Mucosa of descending colon (tissue), 3 donors: ENCODE measurements at regions not wholly inside any gene's neighbourhood (a gene's known extent, or its start where the extent isn't known, plus 50 kb on each side); places are given as distances from the start of the nearest gene placed in this dataset.

Experiments used
- ATAC-seq: fragments of 200-7000 bp; cut with Tn5 transposase; one replicate; pipeline ENCODE4 v1.9.1; 2020; ENCODE audit warnings: mild to moderate bottlenecking, moderate library complexity
- DNase-seq, 3 donors: peaks; one replicate each; pipeline ENCODE4 v3.0.0-alpha.2; 2020
- H3K36me3 ChIP-seq: fragments of 200-600 bp; one replicate; pipeline ENCODE4 v1.8.0; 2021; ENCODE audit warnings: low read depth, mild to moderate bottlenecking
- H3K4me1 ChIP-seq: fragments of 200-600 bp; one replicate; pipeline ENCODE4 v1.8.0; 2021; ENCODE audit warnings: low read depth, mild to moderate bottlenecking
- H3K4me3 ChIP-seq: fragments of 200-600 bp; one replicate; pipeline ENCODE4 v1.8.0; 2021; ENCODE audit warnings: mild to moderate bottlenecking
- H3K9me3 ChIP-seq: fragments of 200-600 bp; one replicate; pipeline ENCODE4 v1.8.0; 2021; ENCODE audit warnings: mild to moderate bottlenecking
- intact Hi-C, 2 donors: fragments of 100-400 bp; cut with DNase I in 1 of 2; cut with micrococcal nuclease in 1 of 2; formaldehyde crosslinking; loops; one replicate each; pipeline versions ENCODE4 v1.11.0 to v1.11.1; 2022; cut with DNase I, micrococcal nuclease
- TF ChIP-seq, protein P1 (sequence below): fragments of 200-600 bp; IDR thresholded peaks from one replicate; pipeline ENCODE4 v1.8.0; 2022; ENCODE audit warnings: antibody characterized with exemption, mild to moderate bottlenecking
- donor health status: DM: no; HTN: no; CAD: no; lungs with moderate emphysema.
- donor health status: DM: no; HTN: no; CAD: no.
- donor health status: DM: no; HTN: yes; CAD: no.

- no peak for ATAC-seq
- no peaks in the 10 kb centered on the region for H3K36me3 ChIP-seq
- intact Hi-C loops: no loop called here
Observed at GRCh38 chr5:57664700-57665099, 182.1 kb upstream of the ACTBL2 start.

GRCh38 chr5:57663466-57663865, 180.9 kb upstream of the ACTBL2 start:
- Histone ChIP-seq H3K4me1 (no peaks in the 10 kb centered on the region), H3K9me3 (no peaks in the 10 kb centered on the region), H3K36me3 (no peaks in the 10 kb centered on the region), H3K4me3 (no peak overlapping the region)
- DNase-seq (no peak), ATAC-seq (no peak)
- TF ChIP-seq, protein P1, sequence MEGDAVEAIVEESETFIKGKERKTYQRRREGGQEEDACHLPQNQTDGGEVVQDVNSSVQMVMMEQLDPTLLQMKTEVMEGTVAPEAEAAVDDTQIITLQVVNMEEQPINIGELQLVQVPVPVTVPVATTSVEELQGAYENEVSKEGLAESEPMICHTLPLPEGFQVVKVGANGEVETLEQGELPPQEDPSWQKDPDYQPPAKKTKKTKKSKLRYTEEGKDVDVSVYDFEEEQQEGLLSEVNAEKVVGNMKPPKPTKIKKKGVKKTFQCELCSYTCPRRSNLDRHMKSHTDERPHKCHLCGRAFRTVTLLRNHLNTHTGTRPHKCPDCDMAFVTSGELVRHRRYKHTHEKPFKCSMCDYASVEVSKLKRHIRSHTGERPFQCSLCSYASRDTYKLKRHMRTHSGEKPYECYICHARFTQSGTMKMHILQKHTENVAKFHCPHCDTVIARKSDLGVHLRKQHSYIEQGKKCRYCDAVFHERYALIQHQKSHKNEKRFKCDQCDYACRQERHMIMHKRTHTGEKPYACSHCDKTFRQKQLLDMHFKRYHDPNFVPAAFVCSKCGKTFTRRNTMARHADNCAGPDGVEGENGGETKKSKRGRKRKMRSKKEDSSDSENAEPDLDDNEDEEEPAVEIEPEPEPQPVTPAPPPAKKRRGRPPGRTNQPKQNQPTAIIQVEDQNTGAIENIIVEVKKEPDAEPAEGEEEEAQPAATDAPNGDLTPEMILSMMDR: no peak
- intact Hi-C loops: no loop called here

More at GRCh38 chr5:57664700-57665099, 182.1 kb upstream of the ACTBL2 start:
- TF ChIP-seq, protein P1: no peak
- no peak for DNase-seq
- Histone ChIP-seq H3K9me3 (no peaks in the 10 kb centered on the region), H3K4me1 (no peaks in the 10 kb centered on the region), H3K4me3 (no peak overlapping the region)

DNA sequence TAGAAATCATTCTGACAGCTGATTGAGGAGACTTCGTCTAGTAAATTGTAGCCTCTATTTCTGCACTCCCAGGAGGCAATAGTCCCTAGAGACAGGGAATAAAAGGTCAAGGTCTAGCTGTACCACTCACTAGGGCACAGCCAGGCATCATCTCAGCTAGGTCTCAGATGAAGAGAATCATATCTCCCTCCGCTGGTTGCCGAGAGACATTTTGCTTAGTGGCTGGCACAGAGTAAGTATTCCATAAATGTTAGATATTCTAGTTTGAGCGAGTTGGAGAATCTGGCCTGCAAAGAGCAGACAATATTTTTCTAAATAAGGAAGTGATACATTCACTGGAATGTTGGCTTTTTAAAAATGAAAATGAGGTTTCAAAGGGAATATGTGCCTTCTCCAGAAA, 180.4 kb upstream of the ACTBL2 start:
- TF ChIP-seq, protein P1: no peak
- Histone ChIP-seq H3K9me3 (no peaks in the 10 kb centered on the region), H3K36me3 (no peaks in the 10 kb centered on the region), H3K4me3 (no peak overlapping the region), H3K4me1 (no peaks in the 10 kb centered on the region)
- ATAC-seq (no peak), DNase-seq (no peak)
- intact Hi-C loops: no loop called here

DNA sequence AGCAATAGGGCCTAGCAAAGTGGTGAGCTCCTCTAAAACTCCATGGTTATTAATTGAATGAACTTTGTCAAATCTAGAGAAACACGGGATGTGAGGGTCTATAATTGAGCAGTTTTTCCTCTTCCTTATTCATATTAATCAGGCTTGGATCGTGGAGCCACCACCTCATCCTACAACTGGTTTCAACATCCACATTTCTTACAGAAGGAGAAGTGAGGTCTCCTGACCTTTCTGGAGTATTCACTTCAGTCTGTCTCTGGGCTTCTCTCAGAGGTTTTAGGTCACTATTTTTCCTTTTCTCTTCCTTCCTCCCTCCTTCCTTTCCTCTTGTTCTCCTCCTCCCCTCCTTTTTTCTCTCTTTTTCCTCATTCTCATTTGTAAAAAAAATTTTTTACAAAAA, 177.3 kb upstream of the ACTBL2 start:
- no peak for ATAC-seq
- intact Hi-C loops: no loop called here
- Histone ChIP-seq H3K4me3 (no peak overlapping the region), H3K9me3 (no peaks in the 10 kb centered on the region), H3K4me1 (no peaks in the 10 kb centered on the region), H3K36me3 (no peaks in the 10 kb centered on the region)
- TF ChIP-seq, protein P1: no peak
- DNase-seq: no peak

GRCh38 chr5:57658018-57658417, 175.4 kb upstream of the ACTBL2 start:
- no peak for ATAC-seq

DNA sequence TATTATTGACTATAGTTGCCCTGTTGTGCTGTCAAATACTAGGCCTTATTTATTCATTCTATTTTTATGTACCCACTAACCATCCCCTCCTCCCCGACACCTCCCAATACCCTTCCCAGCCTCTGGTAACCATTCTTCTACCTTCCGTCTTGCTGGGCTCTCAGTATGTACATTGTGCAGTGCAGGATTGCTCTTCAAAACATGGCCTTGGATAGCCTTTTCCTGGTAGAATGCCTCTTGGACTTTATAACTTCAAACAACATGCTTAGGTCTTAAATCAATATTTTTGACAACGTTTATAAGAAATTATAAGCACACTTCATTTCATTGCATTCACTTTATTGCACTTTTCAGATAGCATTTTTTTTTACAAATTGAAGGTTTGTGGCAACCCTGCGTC, 172.6 kb upstream of the ACTBL2 start:
- TF ChIP-seq, protein P1: no peak
- Histone ChIP-seq H3K9me3 (no peaks in the 10 kb centered on the region), H3K4me1 (no peaks in the 10 kb centered on the region), H3K4me3 (no peak overlapping the region), H3K36me3 (no peaks in the 10 kb centered on the region)
- ATAC-seq (no peak), DNase-seq (no peak)
- intact Hi-C loops: no loop called here

More at GRCh38 chr5:57658018-57658417, 175.4 kb upstream of the ACTBL2 start:
- intact Hi-C loops: no loop called here
- TF ChIP-seq, protein P1: no peak
- Histone ChIP-seq H3K9me3 (no peaks in the 10 kb centered on the region), H3K4me3 (no peak overlapping the region), H3K36me3 (no peaks in the 10 kb centered on the region), H3K4me1 (no peaks in the 10 kb centered on the region)
- DNase-seq: no peak
